ENCODE measurements at regions not wholly inside any gene's neighbourhood (a gene's known extent, or its start where the extent isn't known, plus 50 kb on each side); places are given as distances from the start of the nearest gene placed in this dataset.
A peak's percentile ranks its signal among the peaks of the same experiment; 100 is the strongest.

DNA sequence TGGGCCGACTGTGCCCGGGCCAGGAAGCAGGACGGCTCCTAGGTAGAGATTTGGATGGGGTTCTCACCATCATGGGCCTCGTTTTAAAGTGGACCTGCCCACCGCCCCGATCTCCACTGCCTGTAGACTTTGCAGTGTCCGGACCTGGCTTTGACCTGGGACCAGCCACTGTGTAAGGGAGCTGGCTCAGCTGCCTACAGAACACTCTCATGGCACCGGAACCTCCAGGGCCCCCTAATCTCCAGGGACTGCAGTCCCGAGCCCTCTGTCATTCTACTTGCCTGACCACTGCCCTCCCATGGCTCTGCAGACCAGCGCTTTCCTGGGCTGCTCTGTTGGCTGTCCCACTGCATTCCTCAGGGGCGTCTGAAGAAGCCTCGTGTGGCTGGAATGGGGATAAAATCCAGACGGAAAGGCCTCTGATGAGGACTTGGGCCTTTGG, 120.8 kb downstream of the GLI2 start:
- TF ChIP-seq POLR2A (IDR thresholded peaks at IDR 0.05) (no peak), POLR2AphosphoS5 (IDR thresholded peaks at IDR 0.05) (no peak), CTCF (IDR thresholded peaks at IDR 0.05) (peak; percentile 7 to 29 (median 18))
